ENCODE measurements at regions not wholly inside any gene's neighbourhood (a gene's known extent, or its start where the extent isn't known, plus 50 kb on each side); places are given as distances from the start of the nearest gene placed in this dataset.

DNA sequence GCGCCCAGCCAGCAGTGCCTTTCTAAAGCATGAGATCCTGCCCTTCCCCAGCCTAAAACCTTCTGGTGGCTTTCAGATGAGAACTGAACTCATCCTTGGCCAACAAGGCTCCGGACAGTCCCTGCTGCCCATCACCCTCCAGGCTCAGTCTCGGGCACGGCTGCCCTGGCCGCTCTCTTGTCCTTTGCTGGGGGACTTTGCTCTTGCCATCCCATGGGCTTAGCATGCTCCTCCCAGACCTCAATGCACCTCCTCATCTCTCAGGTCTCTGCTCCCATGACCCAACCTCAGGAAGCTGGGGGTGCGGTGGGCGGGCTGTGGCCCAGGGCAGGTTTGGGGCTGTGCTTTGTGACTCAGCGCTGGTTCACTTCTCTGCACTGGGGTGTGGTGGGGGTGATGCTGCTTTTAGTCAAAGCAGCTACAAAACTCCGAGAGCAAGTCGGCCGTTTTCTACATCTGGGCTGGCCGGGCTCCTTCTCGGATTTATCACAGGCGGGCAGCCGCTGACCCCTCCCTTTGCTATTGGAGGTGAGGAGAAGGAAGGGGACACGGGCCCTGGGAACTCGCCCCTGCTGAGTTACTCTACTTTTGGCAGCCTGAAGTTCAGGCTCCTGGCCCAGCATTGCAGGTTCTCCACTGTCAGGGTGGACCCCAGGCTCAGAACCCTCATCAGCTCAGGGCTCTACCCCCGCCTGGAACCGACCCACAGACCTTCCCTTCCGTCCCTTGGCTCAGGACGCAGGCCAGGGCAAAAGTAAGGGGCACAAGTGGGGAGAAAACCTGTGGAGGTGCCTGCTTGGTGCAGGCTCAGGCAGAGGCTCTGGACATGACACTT, 90.6 kb upstream of the TAF1B start:
- no peaks in the 10 kb centered on the region for H3K36me3 ChIP-seq
- 78 to 79% methylated on average over 21 of the region's 21 CpGs for WGBS, 2 donors
- H3K4me1 ChIP-seq, result peaks cover 6 to 43% (median 24%) of the 10 kb centered on the region in 9 donors
- DNase-seq (no peak), ATAC-seq (peak in 1 of 8 donors; percentile 1)
- H3K9me3 ChIP-seq, result peaks cover 0 to 5% (median 0%) of the 10 kb centered on the region in 11 donors
- intact Hi-C loops (cut with DNase I), result no loop called here
- peak overlapping the region in 1 of 10 donors; percentile 7 for H3K4me3 ChIP-seq
- TF ChIP-seq, protein P1, sequence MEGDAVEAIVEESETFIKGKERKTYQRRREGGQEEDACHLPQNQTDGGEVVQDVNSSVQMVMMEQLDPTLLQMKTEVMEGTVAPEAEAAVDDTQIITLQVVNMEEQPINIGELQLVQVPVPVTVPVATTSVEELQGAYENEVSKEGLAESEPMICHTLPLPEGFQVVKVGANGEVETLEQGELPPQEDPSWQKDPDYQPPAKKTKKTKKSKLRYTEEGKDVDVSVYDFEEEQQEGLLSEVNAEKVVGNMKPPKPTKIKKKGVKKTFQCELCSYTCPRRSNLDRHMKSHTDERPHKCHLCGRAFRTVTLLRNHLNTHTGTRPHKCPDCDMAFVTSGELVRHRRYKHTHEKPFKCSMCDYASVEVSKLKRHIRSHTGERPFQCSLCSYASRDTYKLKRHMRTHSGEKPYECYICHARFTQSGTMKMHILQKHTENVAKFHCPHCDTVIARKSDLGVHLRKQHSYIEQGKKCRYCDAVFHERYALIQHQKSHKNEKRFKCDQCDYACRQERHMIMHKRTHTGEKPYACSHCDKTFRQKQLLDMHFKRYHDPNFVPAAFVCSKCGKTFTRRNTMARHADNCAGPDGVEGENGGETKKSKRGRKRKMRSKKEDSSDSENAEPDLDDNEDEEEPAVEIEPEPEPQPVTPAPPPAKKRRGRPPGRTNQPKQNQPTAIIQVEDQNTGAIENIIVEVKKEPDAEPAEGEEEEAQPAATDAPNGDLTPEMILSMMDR (IDR thresholded peaks at IDR 0.05), result no peak
- peak overlapping the region in 2 of 10 donors; percentile 54 to 79 for H3K27ac ChIP-seq
- peaks cover 0 to 15% (median 0%) of the 10 kb centered on the region in 7 donors for H3K27me3 ChIP-seq

DNA sequence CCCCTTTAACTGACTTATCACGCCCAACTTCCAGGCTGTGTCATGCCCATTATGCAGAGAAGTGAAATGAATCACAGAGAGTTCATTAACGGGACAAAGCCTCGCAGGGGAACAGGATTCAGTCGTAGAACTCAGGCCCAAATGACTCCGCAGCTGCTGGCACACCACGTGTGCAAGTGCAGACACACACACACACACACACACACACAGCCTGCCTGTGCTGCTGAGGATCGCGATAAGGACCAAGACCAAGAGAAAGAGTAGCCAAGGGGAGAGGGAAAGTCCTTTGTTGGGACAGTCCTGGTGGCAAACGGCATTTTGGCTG, 90.0 kb upstream of the TAF1B start:
- Histone ChIP-seq H3K36me3 (no peaks in the 10 kb centered on the region), H3K27me3 (peaks cover 0 to 21% (median 0%) of the 10 kb centered on the region in 7 donors), H3K9me3 (peaks cover 0 to 1% (median 0%) of the 10 kb centered on the region in 11 donors), H3K4me1 (peaks cover 6 to 49% (median 30%) of the 10 kb centered on the region in 9 donors), H3K27ac (peak overlapping the region in 3 of 10 donors; percentile 20 to 79 (median 54)), H3K4me3 (peak overlapping the region in 2 of 10 donors; percentile 7)
- ATAC-seq (peak; percentile 16 to 76 (median 47)), DNase-seq (no peak)
- intact Hi-C loops (cut with DNase I), result no loop called here
- WGBS, 2 donors, result 23 to 29% methylated on average over 9 of the region's 9 CpGs
- TF ChIP-seq, protein P1 (IDR thresholded peaks at IDR 0.05), result no peak

DNA sequence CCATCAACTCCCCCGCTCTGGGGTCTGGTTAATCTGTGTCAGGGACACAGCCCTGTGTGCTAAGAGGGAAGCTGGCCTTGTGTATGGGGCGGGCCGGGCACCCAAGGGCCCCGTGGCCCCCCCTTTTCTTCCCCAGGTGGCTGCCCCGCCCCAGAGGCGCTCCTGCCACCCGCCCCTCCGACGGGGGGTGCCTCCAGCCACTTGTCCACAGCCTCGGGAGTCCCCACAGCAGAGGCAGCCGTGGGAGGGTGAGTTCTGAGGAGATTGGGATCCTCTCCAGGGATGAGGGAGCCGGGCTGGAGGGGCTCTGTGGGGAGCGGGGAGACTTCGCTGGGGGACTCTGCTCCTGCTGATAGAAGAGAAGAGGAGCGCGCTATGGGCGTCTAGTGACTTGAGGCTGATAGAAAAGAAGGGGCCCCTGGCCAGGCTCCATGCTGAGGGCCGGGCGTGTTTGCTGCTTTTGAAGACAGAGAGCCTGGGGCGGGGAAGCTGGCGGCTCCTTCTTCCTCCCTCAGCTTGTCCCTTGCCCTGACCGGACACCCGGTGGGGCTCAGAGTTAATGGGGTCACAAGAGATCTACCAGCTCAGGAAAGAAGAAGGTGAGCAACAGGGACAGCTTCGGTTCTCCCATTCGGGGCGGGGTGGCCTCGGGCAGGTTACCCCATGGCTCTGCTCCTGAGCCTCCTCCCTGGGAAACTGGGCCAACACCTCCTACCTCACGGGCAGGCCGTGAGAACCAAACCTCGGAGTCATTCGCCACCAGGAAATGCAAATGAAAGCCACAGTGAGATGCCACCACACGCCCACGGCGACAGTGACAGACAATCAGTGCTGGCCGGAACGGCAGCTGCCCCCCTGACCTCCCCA, 89.4 kb upstream of the TAF1B start:
- intact Hi-C loops (cut with DNase I), result no loop called here
- peaks cover 0 to 23% (median 0%) of the 10 kb centered on the region in 7 donors for H3K27me3 ChIP-seq
- TF ChIP-seq, protein P1 (IDR thresholded peaks at IDR 0.05), result no peak
- no peaks in the 10 kb centered on the region for H3K36me3 ChIP-seq
- peaks cover 6 to 56% (median 37%) of the 10 kb centered on the region in 9 donors for H3K4me1 ChIP-seq
- no peaks in the 10 kb centered on the region for H3K9me3 ChIP-seq
- peak overlapping the region in 3 of 10 donors; percentile 20 to 79 (median 54) for H3K27ac ChIP-seq
- no peak for ATAC-seq
- WGBS, 2 donors, result 60 to 62% methylated on average over 36 of the region's 36 CpGs
- no peak for DNase-seq
- peak overlapping the region in 1 of 10 donors; percentile 7 for H3K4me3 ChIP-seq

DNA sequence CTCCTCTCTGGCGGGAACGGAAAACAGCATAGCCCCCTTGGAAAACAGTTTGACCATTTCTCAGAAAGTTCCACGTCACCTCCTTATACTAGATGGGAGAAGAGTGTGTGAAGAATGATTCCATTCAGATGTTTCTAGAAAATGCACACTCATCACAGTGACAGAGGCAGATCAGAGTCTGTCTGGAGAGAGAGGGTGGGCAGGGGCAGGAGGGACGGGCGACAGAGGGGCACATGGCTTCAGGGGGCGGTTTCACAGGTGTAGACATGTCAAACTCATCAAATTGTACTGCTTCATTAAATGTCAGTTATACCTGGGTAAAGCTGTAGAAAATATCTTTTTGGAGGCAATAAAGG, 88.8 kb upstream of the TAF1B start:
- TF ChIP-seq, protein P1 (IDR thresholded peaks at IDR 0.05), result no peak
- Histone ChIP-seq H3K4me1 (peaks cover 6 to 60% (median 40%) of the 10 kb centered on the region in 9 donors), H3K27me3 (peaks cover 0 to 23% (median 0%) of the 10 kb centered on the region in 7 donors), H3K27ac (peak overlapping the region in 1 of 10 donors; percentile 79), H3K36me3 (no peaks in the 10 kb centered on the region), H3K9me3 (no peaks in the 10 kb centered on the region), H3K4me3 (no peak overlapping the region)
- 93 to 94% methylated on average over 6 of the region's 6 CpGs for WGBS, 2 donors
- DNase-seq (no peak), ATAC-seq (no peak)
- intact Hi-C loops (cut with DNase I), result no loop called here
